ENCODE measurements at regions not wholly inside any gene's neighbourhood (a gene's known extent, or its start where the extent isn't known, plus 50 kb on each side); places are given as distances from the start of the nearest gene placed in this dataset.

DNA sequence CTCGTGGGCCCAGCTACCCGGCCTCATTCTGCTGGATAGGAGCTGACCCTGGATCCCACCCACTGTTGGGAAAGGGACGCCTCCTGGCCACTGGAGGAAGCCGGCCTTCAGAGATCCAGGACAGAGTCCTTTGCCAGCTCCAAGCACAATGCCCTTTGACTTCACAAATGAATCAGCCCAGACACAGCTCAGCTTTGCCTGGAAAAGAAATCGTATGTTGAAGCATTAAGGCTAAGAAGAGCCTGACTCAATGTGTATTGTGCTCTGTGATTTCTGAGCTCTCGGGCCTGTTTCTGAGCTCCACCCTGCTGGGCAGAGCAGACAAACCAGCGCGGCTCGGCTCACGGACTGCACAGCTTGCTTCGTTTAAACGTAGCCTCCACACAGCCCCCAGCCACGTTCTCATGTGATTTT is 162.9 kb upstream of the APCDD1 start:
- POLR2A ChIA-PET, result no interaction called here
- H3K4me3 Mint-ChIP-seq (ENCODE audit: unreplicated experiment), result no peak overlapping the region
- no peak overlapping the region for H3K27ac Mint-ChIP-seq (ENCODE audit: unreplicated experiment)
- intact Hi-C loops (cut with micrococcal nuclease; ENCODE audit: unreplicated experiment), result no loop called here
- TF ChIP-seq, protein P1, sequence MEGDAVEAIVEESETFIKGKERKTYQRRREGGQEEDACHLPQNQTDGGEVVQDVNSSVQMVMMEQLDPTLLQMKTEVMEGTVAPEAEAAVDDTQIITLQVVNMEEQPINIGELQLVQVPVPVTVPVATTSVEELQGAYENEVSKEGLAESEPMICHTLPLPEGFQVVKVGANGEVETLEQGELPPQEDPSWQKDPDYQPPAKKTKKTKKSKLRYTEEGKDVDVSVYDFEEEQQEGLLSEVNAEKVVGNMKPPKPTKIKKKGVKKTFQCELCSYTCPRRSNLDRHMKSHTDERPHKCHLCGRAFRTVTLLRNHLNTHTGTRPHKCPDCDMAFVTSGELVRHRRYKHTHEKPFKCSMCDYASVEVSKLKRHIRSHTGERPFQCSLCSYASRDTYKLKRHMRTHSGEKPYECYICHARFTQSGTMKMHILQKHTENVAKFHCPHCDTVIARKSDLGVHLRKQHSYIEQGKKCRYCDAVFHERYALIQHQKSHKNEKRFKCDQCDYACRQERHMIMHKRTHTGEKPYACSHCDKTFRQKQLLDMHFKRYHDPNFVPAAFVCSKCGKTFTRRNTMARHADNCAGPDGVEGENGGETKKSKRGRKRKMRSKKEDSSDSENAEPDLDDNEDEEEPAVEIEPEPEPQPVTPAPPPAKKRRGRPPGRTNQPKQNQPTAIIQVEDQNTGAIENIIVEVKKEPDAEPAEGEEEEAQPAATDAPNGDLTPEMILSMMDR (IDR thresholded peaks at IDR 0.05; ENCODE audit: insufficient read depth in 1 of 2, low read depth in 1 of 2, low read length in 1 of 2, severe bottlenecking in 1 of 2, unreplicated experiment in 1 of 2), result no peak
- Histone ChIP-seq H3K4me1 (no peaks in the 10 kb centered on the region), H3K36me3 (ENCODE audit: control insufficient read depth, insufficient read depth, low read length) (no peaks in the 10 kb centered on the region), H3K27me3 (replicated peaks; ENCODE audit: control insufficient read depth, insufficient read depth, low read length) (no peaks in the 10 kb centered on the region), H3K4me3 (ENCODE audit: low read depth, low read length) (no peak overlapping the region), H3K9me3 (no peaks in the 10 kb centered on the region)
- no peaks in the 10 kb centered on the region for H3K36me3 Mint-ChIP-seq (ENCODE audit: insufficient read depth, unreplicated experiment)
- DNase-seq, result no peak
- BruUV-seq (replicated peaks), result no TSS peak
- CTCF ChIA-PET, result no interaction called here
- H3K9me3 Mint-ChIP-seq (ENCODE audit: unreplicated experiment), result peaks cover 14% of the 10 kb centered on the region
- H3K27me3 Mint-ChIP-seq (ENCODE audit: insufficient read depth, unreplicated experiment), result no peaks in the 10 kb centered on the region
- peaks cover 8% of the 10 kb centered on the region for H3K4me1 Mint-ChIP-seq (ENCODE audit: low read depth, unreplicated experiment)

DNA sequence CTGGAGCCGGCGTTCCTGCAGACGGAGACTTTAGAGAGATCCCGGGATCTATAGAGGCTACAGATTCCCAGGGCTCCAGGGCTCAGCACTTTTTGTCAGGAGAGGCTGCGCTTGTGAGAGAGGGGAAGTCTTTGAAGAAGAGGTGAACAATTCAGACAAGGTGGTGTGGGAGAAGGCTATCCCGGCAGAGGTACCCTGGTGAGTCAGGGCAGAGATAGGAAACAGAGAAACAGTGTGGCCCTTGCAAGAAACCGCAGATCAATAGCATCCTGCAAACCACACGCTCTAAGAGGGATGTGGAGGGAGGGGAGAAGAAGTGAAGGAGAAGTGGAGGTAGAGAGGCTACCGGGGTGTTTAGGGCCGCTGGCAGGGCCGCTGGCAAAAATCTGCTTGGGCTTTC is 160.5 kb upstream of the APCDD1 start:
- Mint-ChIP-seq H3K27me3 (ENCODE audit: insufficient read depth, unreplicated experiment) (no peaks in the 10 kb centered on the region), H3K4me1 (ENCODE audit: low read depth, unreplicated experiment) (peaks cover 8% of the 10 kb centered on the region), H3K27ac (ENCODE audit: unreplicated experiment) (no peak overlapping the region), H3K4me3 (ENCODE audit: unreplicated experiment) (no peak overlapping the region), H3K9me3 (ENCODE audit: unreplicated experiment) (peaks cover 3% of the 10 kb centered on the region), H3K36me3 (ENCODE audit: insufficient read depth, unreplicated experiment) (no peaks in the 10 kb centered on the region)
- Histone ChIP-seq H3K27me3 (replicated peaks; ENCODE audit: control insufficient read depth, insufficient read depth, low read length) (no peaks in the 10 kb centered on the region), H3K36me3 (ENCODE audit: control insufficient read depth, insufficient read depth, low read length) (no peaks in the 10 kb centered on the region), H3K4me1 (no peaks in the 10 kb centered on the region), H3K9me3 (no peaks in the 10 kb centered on the region), H3K4me3 (ENCODE audit: low read depth, low read length) (no peak overlapping the region)
- DNase-seq, result no peak
- CTCF ChIA-PET, result no interaction called here
- POLR2A ChIA-PET, result no interaction called here
- TF ChIP-seq, protein P1 (IDR thresholded peaks at IDR 0.05; ENCODE audit: insufficient read depth in 1 of 2, low read depth in 1 of 2, low read length in 1 of 2, severe bottlenecking in 1 of 2, unreplicated experiment in 1 of 2), result no peak
- BruUV-seq (replicated peaks), result no TSS peak
- intact Hi-C loops (cut with micrococcal nuclease; ENCODE audit: unreplicated experiment), result no loop called here

DNA sequence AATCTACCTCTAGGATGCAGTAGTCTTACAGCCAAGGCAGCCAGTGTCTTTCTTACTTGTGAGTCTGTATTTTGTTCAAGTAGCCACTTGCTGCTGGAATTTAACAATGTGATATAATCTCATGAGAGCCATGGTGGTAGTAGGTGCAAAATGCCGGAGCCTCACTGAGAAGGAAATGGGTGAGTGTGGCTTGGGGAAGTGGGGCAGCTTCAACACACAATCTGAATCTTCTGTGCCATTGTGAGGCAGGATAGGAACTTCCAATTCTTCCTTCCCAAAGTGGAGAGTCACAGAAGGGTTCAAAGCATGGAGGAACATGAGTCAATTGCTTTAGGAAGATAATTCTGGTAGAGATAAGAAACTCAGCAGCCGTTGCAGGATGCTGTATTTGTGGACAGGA is 158.7 kb upstream of the APCDD1 start:
- Mint-ChIP-seq H3K27ac (ENCODE audit: unreplicated experiment) (no peak overlapping the region), H3K36me3 (ENCODE audit: insufficient read depth, unreplicated experiment) (no peaks in the 10 kb centered on the region), H3K27me3 (ENCODE audit: insufficient read depth, unreplicated experiment) (no peaks in the 10 kb centered on the region), H3K4me3 (ENCODE audit: unreplicated experiment) (no peak overlapping the region), H3K9me3 (ENCODE audit: unreplicated experiment) (no peaks in the 10 kb centered on the region), H3K4me1 (ENCODE audit: low read depth, unreplicated experiment) (peaks cover 8% of the 10 kb centered on the region)
- DNase-seq, result no peak
- intact Hi-C loops (cut with micrococcal nuclease; ENCODE audit: unreplicated experiment), result no loop called here
- TF ChIP-seq, protein P1 (IDR thresholded peaks at IDR 0.05; ENCODE audit: insufficient read depth in 1 of 2, low read depth in 1 of 2, low read length in 1 of 2, severe bottlenecking in 1 of 2, unreplicated experiment in 1 of 2), result no peak
- CTCF ChIA-PET, result no interaction called here
- H3K27me3 ChIP-seq (replicated peaks; ENCODE audit: control insufficient read depth, insufficient read depth, low read length), result no peaks in the 10 kb centered on the region
- POLR2A ChIA-PET, result no interaction called here
- peaks cover 1% of the 10 kb centered on the region; the same call in 1 of the 2 replicates for H3K4me1 ChIP-seq
- no peaks in the 10 kb centered on the region for H3K9me3 ChIP-seq
- no TSS peak for BruUV-seq (replicated peaks)
- H3K36me3 ChIP-seq (ENCODE audit: control insufficient read depth, insufficient read depth, low read length), result no peaks in the 10 kb centered on the region
- no peak overlapping the region for H3K4me3 ChIP-seq (ENCODE audit: low read depth, low read length)
